ENCODE measurements at regions not wholly inside any gene's neighbourhood (a gene's known extent, or its start where the extent isn't known, plus 50 kb on each side); places are given as distances from the start of the nearest gene placed in this dataset.

- TF ChIP-seq EZH2phosphoT487 (IDR thresholded peaks at IDR 0.05; ENCODE audit: borderline replicate concordance, low read length) (no peak), CTCF (IDR thresholded peaks at IDR 0.05; ENCODE audit: low read depth, low read length, poor library complexity, severe bottlenecking) (no peak)
These were observed 255.6 kb downstream of the LRFN2 start for GRCh38 chr6:40331545-40331944.
